ENCODE measurements at regions not wholly inside any gene's neighbourhood (a gene's known extent, or its start where the extent isn't known, plus 50 kb on each side); places are given as distances from the start of the nearest gene placed in this dataset.

GRCh38 chr9:79123415-79123814 lies 448.4 kb upstream of the TLE4 start:
- Histone ChIP-seq H3K36me3 (ENCODE audit: control insufficient read depth in 2 of 2, extremely low read depth in 1 of 2, insufficient read depth in 2 of 2, low read length in 2 of 2) (no peaks in the 10 kb centered on the region), H3K4me3 (replicated peaks in 1 of 3; ENCODE audit: insufficient read depth in 1 of 3, low read depth in 1 of 3, low read length in 3 of 3) (no peak overlapping the region), H3K4me1 (ENCODE audit: control insufficient read depth, extremely low read depth, insufficient read depth, low read length) (no peaks in the 10 kb centered on the region), H3K79me2 (ENCODE audit: control insufficient read depth, insufficient read depth, low read length) (no peaks in the 10 kb centered on the region), H3K27me3 (ENCODE audit: control insufficient read depth in 2 of 2, insufficient read depth in 2 of 2, low read length in 2 of 2) (no peaks in the 10 kb centered on the region), H2AFZ (ENCODE audit: low read depth, low read length) (no peak overlapping the region), H3K4me2 (ENCODE audit: insufficient read depth, low read length) (no peak overlapping the region), H3K9me3 (replicated peaks; ENCODE audit: control insufficient read depth, insufficient read depth, low read length) (no peaks in the 10 kb centered on the region), H3K27ac (ENCODE audit: insufficient read depth, low read depth, low read length) (no peak overlapping the region), H3K9me1 (replicated peaks; ENCODE audit: control insufficient read depth, extremely low read depth, insufficient read depth, low read length) (no peaks in the 10 kb centered on the region), H3K9ac (replicated peaks; ENCODE audit: extremely low read depth, insufficient read depth, low read length) (no peak overlapping the region), H4K20me1 (replicated peaks; ENCODE audit: control insufficient read depth, extremely low read depth, insufficient read depth, low read length) (no peaks in the 10 kb centered on the region)
- FAIRE-seq, result no peak
- no peak for DNase-seq (ENCODE audit: low read depth, low spot score)
- dilution Hi-C loops (cut with MboI; ENCODE audit: extremely low pct_ligation_motif_present, low sequenced_read_pairs) (no loop called here), intact Hi-C loops (cut with micrococcal nuclease) (no loop called here)
- no TSS peak for BruUV-seq (replicated peaks)
- CTCF ChIA-PET, result no interaction called here
- TF ChIP-seq MAX (IDR thresholded peaks at IDR 0.05; ENCODE audit: insufficient read depth, insufficient read length), result no peak
- no peak for TF ChIP-seq JUN (IDR thresholded peaks at IDR 0.05; ENCODE audit: borderline replicate concordance, insufficient read depth, insufficient read length, low read depth)
- TF ChIP-seq GATA2 (IDR thresholded peaks at IDR 0.05; ENCODE audit: insufficient read depth, insufficient read length, low read depth, low read length), result no peak
- no peak for TF ChIP-seq POLR2AphosphoS5 (IDR thresholded peaks at IDR 0.05; ENCODE audit: insufficient read depth, low read depth, low read length)
- POLR2A ChIA-PET, result no interaction called here

DNA sequence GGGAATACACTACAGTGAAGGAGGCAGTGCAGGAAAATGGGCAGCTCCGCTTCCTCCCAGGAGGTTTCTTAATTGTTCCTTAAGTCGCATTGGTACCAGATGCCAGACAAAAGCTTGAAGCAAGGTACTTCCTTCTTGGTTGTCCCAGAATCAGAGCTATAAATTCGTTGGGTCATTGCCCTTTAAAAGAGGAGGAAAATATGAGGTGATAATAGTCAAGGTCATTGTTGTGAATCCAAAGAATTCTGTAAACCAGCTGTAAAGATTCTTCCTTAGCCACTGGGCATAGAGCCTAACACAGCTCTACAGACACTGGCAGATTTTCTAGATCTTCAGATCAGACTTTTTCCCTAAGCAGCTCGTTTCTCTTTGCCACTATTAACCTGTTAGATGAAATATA lies 444.1 kb upstream of the TLE4 start:
- ChIA-PET CTCF (interaction anchor here (0.9 to 3.6 kb wide), 5 partner anchors 12 to 306 kb away, joined by 3 to 29 read pairs (median 4); no protein-coding TSS in a partner anchor), POLR2A (no interaction called here)
- no peaks in the 10 kb centered on the region for H3K79me2 ChIP-seq (ENCODE audit: control insufficient read depth, insufficient read depth, low read length)
- dilution Hi-C loops (cut with MboI; ENCODE audit: extremely low pct_ligation_motif_present, low sequenced_read_pairs) (no loop called here), intact Hi-C loops (cut with micrococcal nuclease) (no loop called here)
- H3K4me3 ChIP-seq (replicated peaks in 1 of 3; ENCODE audit: insufficient read depth in 1 of 3, low read depth in 1 of 3, low read length in 3 of 3), result no peak overlapping the region
- no peak overlapping the region for H3K27ac ChIP-seq (ENCODE audit: insufficient read depth, low read depth, low read length)
- TF ChIP-seq, protein P1, sequence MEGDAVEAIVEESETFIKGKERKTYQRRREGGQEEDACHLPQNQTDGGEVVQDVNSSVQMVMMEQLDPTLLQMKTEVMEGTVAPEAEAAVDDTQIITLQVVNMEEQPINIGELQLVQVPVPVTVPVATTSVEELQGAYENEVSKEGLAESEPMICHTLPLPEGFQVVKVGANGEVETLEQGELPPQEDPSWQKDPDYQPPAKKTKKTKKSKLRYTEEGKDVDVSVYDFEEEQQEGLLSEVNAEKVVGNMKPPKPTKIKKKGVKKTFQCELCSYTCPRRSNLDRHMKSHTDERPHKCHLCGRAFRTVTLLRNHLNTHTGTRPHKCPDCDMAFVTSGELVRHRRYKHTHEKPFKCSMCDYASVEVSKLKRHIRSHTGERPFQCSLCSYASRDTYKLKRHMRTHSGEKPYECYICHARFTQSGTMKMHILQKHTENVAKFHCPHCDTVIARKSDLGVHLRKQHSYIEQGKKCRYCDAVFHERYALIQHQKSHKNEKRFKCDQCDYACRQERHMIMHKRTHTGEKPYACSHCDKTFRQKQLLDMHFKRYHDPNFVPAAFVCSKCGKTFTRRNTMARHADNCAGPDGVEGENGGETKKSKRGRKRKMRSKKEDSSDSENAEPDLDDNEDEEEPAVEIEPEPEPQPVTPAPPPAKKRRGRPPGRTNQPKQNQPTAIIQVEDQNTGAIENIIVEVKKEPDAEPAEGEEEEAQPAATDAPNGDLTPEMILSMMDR (IDR thresholded peaks at IDR 0.05; ENCODE audit: extremely low read depth in 1 of 2, insufficient read depth in 1 of 2, low read depth in 1 of 2, low read length in 2 of 2), result no peak
- TF ChIP-seq EZH2 (IDR thresholded peaks at IDR 0.05; ENCODE audit: borderline replicate concordance, low read depth, low read length, severe bottlenecking) (no peak), MYC (IDR thresholded peaks at IDR 0.05; ENCODE audit: low read depth, low read length) (no peak), POLR2AphosphoS5 (IDR thresholded peaks at IDR 0.05; ENCODE audit: insufficient read depth, low read depth, low read length) (no peak), FOS (IDR thresholded peaks at IDR 0.05; ENCODE audit: borderline replicate concordance, insufficient read depth, low read length) (no peak), GATA2 (IDR thresholded peaks at IDR 0.05; ENCODE audit: insufficient read depth, insufficient read length, low read depth, low read length) (no peak), JUN (IDR thresholded peaks at IDR 0.05; ENCODE audit: borderline replicate concordance, insufficient read depth, insufficient read length, low read depth) (no peak), MAX (IDR thresholded peaks at IDR 0.05; ENCODE audit: insufficient read depth, insufficient read length) (no peak), POLR2A (IDR thresholded peaks at IDR 0.05; ENCODE audit: low read depth, low read length) (no peak)
- no peaks in the 10 kb centered on the region for H3K36me3 ChIP-seq (ENCODE audit: control insufficient read depth in 2 of 2, extremely low read depth in 1 of 2, insufficient read depth in 2 of 2, low read length in 2 of 2)
- BruUV-seq (replicated peaks), result no TSS peak
- no peak overlapping the region for H3K4me2 ChIP-seq (ENCODE audit: insufficient read depth, low read length)
- no peaks in the 10 kb centered on the region for H4K20me1 ChIP-seq (replicated peaks; ENCODE audit: control insufficient read depth, extremely low read depth, insufficient read depth, low read length)
- H2AFZ ChIP-seq (ENCODE audit: low read depth, low read length), result no peak overlapping the region
- no peak overlapping the region for H3K9ac ChIP-seq (replicated peaks; ENCODE audit: extremely low read depth, insufficient read depth, low read length)
- DNase-seq (ENCODE audit: low read depth, low spot score) (no peak), FAIRE-seq (no peak)
- H3K4me1 ChIP-seq (ENCODE audit: control insufficient read depth, extremely low read depth, insufficient read depth, low read length), result no peaks in the 10 kb centered on the region
- no peaks in the 10 kb centered on the region for H3K27me3 ChIP-seq (ENCODE audit: control insufficient read depth in 2 of 2, insufficient read depth in 2 of 2, low read length in 2 of 2)
- H3K9me3 ChIP-seq (replicated peaks; ENCODE audit: control insufficient read depth, insufficient read depth, low read length), result no peaks in the 10 kb centered on the region
- H3K9me1 ChIP-seq (replicated peaks; ENCODE audit: control insufficient read depth, extremely low read depth, insufficient read depth, low read length), result no peaks in the 10 kb centered on the region
